ENCODE measurements at regions not wholly inside any gene's neighbourhood (a gene's known extent, or its start where the extent isn't known, plus 50 kb on each side); places are given as distances from the start of the nearest gene placed in this dataset.

- TF ChIP-seq CTCF (IDR thresholded peaks at IDR 0.05): no peak
- TF ChIP-seq POLR2A (IDR thresholded peaks at IDR 0.05): no peak
Measured at GRCh38 chr1:147478521-147478920, 62.8 kb upstream of the BCL9 start.

Data from sigmoid colon (tissue), 3 donors.